Erythroblast (primary cell): ENCODE measurements at regions not wholly inside any gene's neighbourhood (a gene's known extent, or its start where the extent isn't known, plus 50 kb on each side); places are given as distances from the start of the nearest gene placed in this dataset.

Experiments
- GATA1 ChIP-seq: IDR thresholded peaks from 2 replicates; pipeline ENCODE4 v1.6.1; 2011; ENCODE audit warnings: low read depth, mild to moderate bottlenecking, control low read depth, low read length, moderate library complexity
- POLR2A ChIP-seq: IDR thresholded peaks from 2 replicates; pipeline ENCODE4 v1.6.1; 2011; ENCODE audit warnings: mild to moderate bottlenecking, low read length

DNA sequence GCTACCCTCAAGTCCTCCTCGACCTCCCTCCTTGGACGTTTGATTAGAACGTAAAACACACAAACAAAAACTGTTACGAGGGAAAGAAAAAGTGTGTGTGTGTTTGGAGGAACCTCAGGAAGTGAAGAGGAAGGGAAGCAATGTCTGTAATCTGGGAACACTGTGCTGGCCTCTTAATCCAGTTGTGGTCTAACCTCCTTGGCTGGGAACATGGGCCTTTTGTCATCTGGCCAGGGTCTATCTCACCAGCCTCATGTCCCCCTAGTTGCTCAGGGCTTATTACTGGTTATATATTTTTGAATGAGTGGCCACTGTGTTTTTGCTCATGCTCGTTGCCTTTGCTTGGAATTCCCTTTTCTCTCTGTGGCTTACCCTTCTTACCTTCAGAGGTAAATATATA is 89.0 kb upstream of the RASGRF1 start:
- TF ChIP-seq POLR2A: no peak
- TF ChIP-seq GATA1: no peak
